H9 (cell line): ENCODE measurements at regions not wholly inside any gene's neighbourhood (a gene's known extent, or its start where the extent isn't known, plus 50 kb on each side); places are given as distances from the start of the nearest gene placed in this dataset.

Source experiments
- DNase-seq: peaks from one replicate; pipeline ENCODE4 v3.0.0-alpha.2; 2017
- H2AFZ ChIP-seq: one replicate; pipeline ENCODE4 v1.6.1; 2013; ENCODE audit warnings: mild to moderate bottlenecking, low read length, control low read depth, moderate library complexity
- H2AK5ac ChIP-seq: 2 replicates; pipeline ENCODE4 v1.6.1; 2013; ENCODE audit warnings: low read length, control low read depth, mixed read lengths; ENCODE audit not compliant: insufficient read length
- H2BK120ac ChIP-seq: one replicate; pipeline ENCODE4 v1.6.1; 2013; ENCODE audit warnings: low read depth, mild to moderate bottlenecking, low read length, control low read depth, inconsistent platforms; ENCODE audit not compliant: poor library complexity, severe bottlenecking
- H2BK12ac ChIP-seq: 2 replicates; pipeline ENCODE4 v1.6.1; 2013; ENCODE audit warnings: low read length, control low read depth, mixed read lengths, low read depth; ENCODE audit not compliant: insufficient read length
- H2BK15ac ChIP-seq: 2 replicates; pipeline ENCODE4 v1.6.1; 2013; ENCODE audit warnings: low read depth, low read length, control low read depth
- H2BK20ac ChIP-seq: one replicate; pipeline ENCODE4 v1.6.1; 2013; ENCODE audit warnings: low read depth, mild to moderate bottlenecking, low read length, control low read depth, inconsistent platforms; ENCODE audit not compliant: poor library complexity, severe bottlenecking
- H2BK5ac ChIP-seq: 2 replicates; pipeline ENCODE4 v1.6.1; 2013; ENCODE audit warnings: low read length, control low read depth, mixed read lengths; ENCODE audit not compliant: insufficient read length
- H3K14ac ChIP-seq: 2 replicates; pipeline ENCODE4 v1.6.1; 2013; ENCODE audit warnings: low read length, control low read depth; ENCODE audit not compliant: insufficient read depth
- H3K18ac ChIP-seq: 2 replicates; pipeline ENCODE4 v1.6.1; 2013; ENCODE audit warnings: low read depth, mild to moderate bottlenecking, mixed read lengths, low read length, control low read depth; ENCODE audit not compliant: insufficient read length
- H3K23ac ChIP-seq: 2 replicates; pipeline ENCODE4 v1.6.1; 2013; ENCODE audit warnings: low read length, control low read depth, mixed read lengths, low read depth; ENCODE audit not compliant: insufficient read length
- H3K23me2 ChIP-seq: 2 replicates; pipeline ENCODE4 v1.6.1; 2013; ENCODE audit warnings: low read depth, mild to moderate bottlenecking, mixed read lengths, low read length, control low read depth; ENCODE audit not compliant: insufficient read length, poor library complexity, severe bottlenecking
- H3K27ac ChIP-seq: 2 replicates; pipeline ENCODE4 v1.5.1; 2013; ENCODE audit warnings: low read length, control low read depth, mixed read lengths, low read depth; ENCODE audit not compliant: insufficient read length
- H3K27me3 ChIP-seq: 2 replicates; pipeline ENCODE4 v1.6.1; 2013; ENCODE audit warnings: low read length, control low read depth, inconsistent platforms; ENCODE audit not compliant: insufficient read depth
- H3K4ac ChIP-seq: 2 replicates; pipeline ENCODE4 v1.6.1; 2013; ENCODE audit warnings: low read depth, mild to moderate bottlenecking, control low read depth, inconsistent platforms, low read length, moderate library complexity
- H3K4me1 ChIP-seq: 2 replicates; pipeline ENCODE4 v1.6.1; 2013; ENCODE audit warnings: low read length, control low read depth, inconsistent platforms; ENCODE audit not compliant: insufficient read depth
- H3K4me2 ChIP-seq: 2 replicates; pipeline ENCODE4 v1.6.1; 2013; ENCODE audit warnings: low read length, control low read depth, mixed read lengths; ENCODE audit not compliant: insufficient read length, insufficient read depth
- H3K56ac ChIP-seq: 2 replicates; pipeline ENCODE4 v1.6.1; 2013; ENCODE audit warnings: low read depth, mild to moderate bottlenecking, mixed read lengths, low read length, control low read depth; ENCODE audit not compliant: insufficient read length
- H3K79me1 ChIP-seq: 2 replicates; pipeline ENCODE4 v1.6.1; 2013; ENCODE audit warnings: low read depth, mild to moderate bottlenecking, moderate library complexity, low read length, control low read depth, inconsistent platforms; ENCODE audit not compliant: insufficient read depth, poor library complexity, severe bottlenecking
- H3K79me2 ChIP-seq: 2 replicates; pipeline ENCODE4 v1.6.1; 2013; ENCODE audit warnings: low read length, control low read depth, inconsistent platforms; ENCODE audit not compliant: insufficient read depth
- H3K9ac ChIP-seq: 2 replicates; pipeline ENCODE4 v1.6.1; 2013; ENCODE audit warnings: low read length, control low read depth, mixed read lengths; ENCODE audit not compliant: insufficient read length; ENCODE audit errors: extremely low read depth
- H3K9me3 ChIP-seq: one replicate; pipeline ENCODE4 v1.6.1; 2013; ENCODE audit warnings: low read depth, low read length, inconsistent platforms; ENCODE audit not compliant: control insufficient read depth
- H3T11ph ChIP-seq: one replicate; pipeline ENCODE4 v1.6.1; 2013; ENCODE audit warnings: mild to moderate bottlenecking, low read length, control low read depth, inconsistent platforms
- H4K20me1 ChIP-seq: one replicate; pipeline ENCODE4 v1.6.1; 2013; ENCODE audit not compliant: control insufficient read depth, insufficient read length, insufficient read depth
- H4K5ac ChIP-seq: 2 replicates; pipeline ENCODE4 v1.6.1; 2013; ENCODE audit warnings: low read depth, mild to moderate bottlenecking, mixed read lengths, low read length, control low read depth; ENCODE audit not compliant: insufficient read length
- H4K8ac ChIP-seq: replicated peaks from 2 replicates; pipeline ENCODE4 v1.6.1; 2013; ENCODE audit warnings: low read length, control low read depth, mixed read lengths, low read depth; ENCODE audit not compliant: insufficient read length
- H4K91ac ChIP-seq: 2 replicates; pipeline ENCODE4 v1.6.1; 2013; ENCODE audit warnings: low read depth, mild to moderate bottlenecking, moderate library complexity, mixed read lengths, low read length, control low read depth; ENCODE audit not compliant: insufficient read length
- H3K27ac Mint-ChIP-seq, 3 experiments: 2 replicates in 2 of 3; 3 replicates in 1 of 3; pipeline ENCODE4 v1.8.0; 2020 to 2021; ENCODE audit warnings: mixed read lengths in 3 of 3, mild to moderate bottlenecking in 1 of 3, moderate library complexity in 1 of 3
- H3K27me3 Mint-ChIP-seq: 2 replicates; pipeline ENCODE4 v1.8.0; 2021; ENCODE audit warnings: low read depth, mild to moderate bottlenecking, moderate library complexity, mixed read lengths
- H3K36me3 Mint-ChIP-seq, 3 experiments: 2 replicates in 2 of 3; 3 replicates in 1 of 3; pipeline ENCODE4 v1.8.0; 2020 to 2021; ENCODE audit warnings: low read depth in 3 of 3, mixed read lengths in 3 of 3; ENCODE audit not compliant: insufficient read depth in 1 of 3
- H3K4me1 Mint-ChIP-seq, 2 experiments: 2 replicates each; pipeline ENCODE4 v1.8.0; 2020; ENCODE audit warnings: mixed read lengths in 2 of 2
- H3K4me3 Mint-ChIP-seq, 2 experiments: 2 replicates in 1 of 2; 3 replicates in 1 of 2; pipeline ENCODE4 v1.8.0; 2020 to 2021; ENCODE audit warnings: mild to moderate bottlenecking in 2 of 2, mixed read lengths in 2 of 2, moderate library complexity in 1 of 2
- H3K9me3 Mint-ChIP-seq, 2 experiments: 2 replicates in 1 of 2; 3 replicates in 1 of 2; pipeline ENCODE4 v1.8.0; 2020; ENCODE audit warnings: mild to moderate bottlenecking in 2 of 2, mixed read lengths in 2 of 2, moderate library complexity in 1 of 2
- WGBS: extraction: QIAGEN DNeasy Blood & Tissue Kit; methylation state at CpG from one replicate; pipeline ENCODE4 v1.1.7; 2013; ENCODE audit warnings: missing lambda C conversion rate, low lambda C conversion rate, mixed read lengths; ENCODE audit not compliant: insufficient read length; ENCODE audit errors: extremely low coverage; 5-methylcytosine and 5-hydroxymethylcytosine counted together
- TF ChIP-seq, protein P1 (sequence below): fragments of 200-600 bp; sonication (generic); conservative IDR thresholded peaks from 3 replicates; pipeline ENCODE4 v1.8.0; 2021; ENCODE audit warnings: antibody characterized with exemption, mild to moderate bottlenecking

DNA sequence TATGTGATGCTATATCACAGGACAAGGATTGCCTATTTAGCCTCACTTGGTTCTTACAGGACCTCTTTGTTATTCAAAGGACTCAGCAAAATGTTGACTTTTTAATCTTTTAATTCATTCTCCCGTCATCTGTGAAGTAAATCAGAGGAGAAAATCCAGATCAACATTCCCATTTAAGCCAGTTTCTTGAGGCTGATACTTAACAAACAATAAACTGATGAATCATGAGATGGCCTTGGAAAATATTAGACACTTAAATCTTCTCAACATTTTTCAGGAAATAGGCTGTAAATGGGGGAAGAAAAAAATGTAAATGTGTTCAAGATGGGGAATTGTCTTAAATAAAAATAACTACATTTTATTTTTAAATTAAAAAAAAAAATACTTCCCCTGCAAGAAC lies 55.9 kb upstream of the UBR2 start:
- Histone ChIP-seq H2BK12ac (no peak overlapping the region), H3T11ph (no peak overlapping the region), H3K23ac (no peak overlapping the region), H3K14ac (no peak overlapping the region), H3K4me2 (no peak overlapping the region), H3K9me3 (no peaks in the 10 kb centered on the region), H4K20me1 (no peaks in the 10 kb centered on the region), H3K4me1 (no peaks in the 10 kb centered on the region), H3K27me3 (no peaks in the 10 kb centered on the region; the same call in 1 of the 2 replicates), H3K79me2 (no peaks in the 10 kb centered on the region), H3K23me2 (no peaks in the 10 kb centered on the region), H2AFZ (no peak overlapping the region), H2BK20ac (no peak overlapping the region), H2BK5ac (no peak overlapping the region), H3K4ac (no peak overlapping the region), H4K91ac (no peak overlapping the region), H2BK15ac (no peak overlapping the region), H3K9ac (no peak overlapping the region), H3K79me1 (no peaks in the 10 kb centered on the region), H2BK120ac (no peak overlapping the region), H4K5ac (no peak overlapping the region), H3K18ac (no peak overlapping the region), H4K8ac (no peak overlapping the region), H3K27ac (no peak overlapping the region), H2AK5ac (no peak overlapping the region), H3K56ac (no peak overlapping the region)
- H3K27me3 Mint-ChIP-seq: peaks cover 2% of the 10 kb centered on the region; the same call in 1 of the 2 replicates
- TF ChIP-seq, protein P1, sequence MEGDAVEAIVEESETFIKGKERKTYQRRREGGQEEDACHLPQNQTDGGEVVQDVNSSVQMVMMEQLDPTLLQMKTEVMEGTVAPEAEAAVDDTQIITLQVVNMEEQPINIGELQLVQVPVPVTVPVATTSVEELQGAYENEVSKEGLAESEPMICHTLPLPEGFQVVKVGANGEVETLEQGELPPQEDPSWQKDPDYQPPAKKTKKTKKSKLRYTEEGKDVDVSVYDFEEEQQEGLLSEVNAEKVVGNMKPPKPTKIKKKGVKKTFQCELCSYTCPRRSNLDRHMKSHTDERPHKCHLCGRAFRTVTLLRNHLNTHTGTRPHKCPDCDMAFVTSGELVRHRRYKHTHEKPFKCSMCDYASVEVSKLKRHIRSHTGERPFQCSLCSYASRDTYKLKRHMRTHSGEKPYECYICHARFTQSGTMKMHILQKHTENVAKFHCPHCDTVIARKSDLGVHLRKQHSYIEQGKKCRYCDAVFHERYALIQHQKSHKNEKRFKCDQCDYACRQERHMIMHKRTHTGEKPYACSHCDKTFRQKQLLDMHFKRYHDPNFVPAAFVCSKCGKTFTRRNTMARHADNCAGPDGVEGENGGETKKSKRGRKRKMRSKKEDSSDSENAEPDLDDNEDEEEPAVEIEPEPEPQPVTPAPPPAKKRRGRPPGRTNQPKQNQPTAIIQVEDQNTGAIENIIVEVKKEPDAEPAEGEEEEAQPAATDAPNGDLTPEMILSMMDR: no peak
- no peak for DNase-seq
- H3K27ac Mint-ChIP-seq: no peak overlapping the region
- no peaks in the 10 kb centered on the region for H3K36me3 Mint-ChIP-seq
- H3K9me3 Mint-ChIP-seq: no peaks in the 10 kb centered on the region
- H3K4me3 Mint-ChIP-seq: no peak overlapping the region
- WGBS: no CpG with 5 or more reads among the region's 1 CpG
- peaks cover 4 to 7% of the 10 kb centered on the region in 2 experiments; a peak in 3 of 4 replicates for H3K4me1 Mint-ChIP-seq
